B cell (primary cell): ENCODE measurements at regions not wholly inside any gene's neighbourhood (a gene's known extent, or its start where the extent isn't known, plus 50 kb on each side); places are given as distances from the start of the nearest gene placed in this dataset.

Experiments used
- EZH2 ChIP-seq: IDR thresholded peaks from 2 replicates; pipeline ENCODE4 v1.6.1; 2012; ENCODE audit warnings: borderline replicate concordance, low read depth, mild to moderate bottlenecking, moderate library complexity, low read length; ENCODE audit not compliant: insufficient read depth, poor library complexity, severe bottlenecking
- TF ChIP-seq, protein P1 (sequence below): fragments of 200-600 bp; IDR thresholded peaks from one replicate; pipeline ENCODE4 v1.8.0; 2022; ENCODE audit warnings: antibody characterized with exemption, mild to moderate bottlenecking

- TF ChIP-seq, protein P1, sequence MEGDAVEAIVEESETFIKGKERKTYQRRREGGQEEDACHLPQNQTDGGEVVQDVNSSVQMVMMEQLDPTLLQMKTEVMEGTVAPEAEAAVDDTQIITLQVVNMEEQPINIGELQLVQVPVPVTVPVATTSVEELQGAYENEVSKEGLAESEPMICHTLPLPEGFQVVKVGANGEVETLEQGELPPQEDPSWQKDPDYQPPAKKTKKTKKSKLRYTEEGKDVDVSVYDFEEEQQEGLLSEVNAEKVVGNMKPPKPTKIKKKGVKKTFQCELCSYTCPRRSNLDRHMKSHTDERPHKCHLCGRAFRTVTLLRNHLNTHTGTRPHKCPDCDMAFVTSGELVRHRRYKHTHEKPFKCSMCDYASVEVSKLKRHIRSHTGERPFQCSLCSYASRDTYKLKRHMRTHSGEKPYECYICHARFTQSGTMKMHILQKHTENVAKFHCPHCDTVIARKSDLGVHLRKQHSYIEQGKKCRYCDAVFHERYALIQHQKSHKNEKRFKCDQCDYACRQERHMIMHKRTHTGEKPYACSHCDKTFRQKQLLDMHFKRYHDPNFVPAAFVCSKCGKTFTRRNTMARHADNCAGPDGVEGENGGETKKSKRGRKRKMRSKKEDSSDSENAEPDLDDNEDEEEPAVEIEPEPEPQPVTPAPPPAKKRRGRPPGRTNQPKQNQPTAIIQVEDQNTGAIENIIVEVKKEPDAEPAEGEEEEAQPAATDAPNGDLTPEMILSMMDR: no peak
- TF ChIP-seq EZH2: no peak
These were observed 199.5 kb downstream of the MID1IP1 start for GRCh38 chrX:39000802-39001201.
